OCI-LY7 (cell line): ENCODE measurements at regions not wholly inside any gene's neighbourhood (a gene's known extent, or its start where the extent isn't known, plus 50 kb on each side); places are given as distances from the start of the nearest gene placed in this dataset.

Experiments
- CTCF ChIP-seq: fragments of 200-600 bp; sonication (generic); conservative IDR thresholded peaks from 2 replicates; pipeline ENCODE4 v1.5.1; 2014; ENCODE audit warnings: mild to moderate bottlenecking, antibody characterized with exemption, low read length, moderate library complexity, mixed read lengths
- EZH2phosphoT487 ChIP-seq: fragments of 200-600 bp; sonication (generic); IDR thresholded peaks from 2 replicates; pipeline ENCODE4 v1.6.1; 2018; ENCODE audit warnings: low read depth, borderline replicate concordance, mild to moderate bottlenecking, mixed run types, antibody characterized with exemption, low read length, moderate library complexity, mixed read lengths

- TF ChIP-seq CTCF = no peak
- TF ChIP-seq EZH2phosphoT487 = no peak
These were observed 671.9 kb downstream of the IRS1 start for GRCh38 chr2:226127682-226128081.
